ENCODE measurements at regions not wholly inside any gene's neighbourhood (a gene's known extent, or its start where the extent isn't known, plus 50 kb on each side); places are given as distances from the start of the nearest gene placed in this dataset.

DNA sequence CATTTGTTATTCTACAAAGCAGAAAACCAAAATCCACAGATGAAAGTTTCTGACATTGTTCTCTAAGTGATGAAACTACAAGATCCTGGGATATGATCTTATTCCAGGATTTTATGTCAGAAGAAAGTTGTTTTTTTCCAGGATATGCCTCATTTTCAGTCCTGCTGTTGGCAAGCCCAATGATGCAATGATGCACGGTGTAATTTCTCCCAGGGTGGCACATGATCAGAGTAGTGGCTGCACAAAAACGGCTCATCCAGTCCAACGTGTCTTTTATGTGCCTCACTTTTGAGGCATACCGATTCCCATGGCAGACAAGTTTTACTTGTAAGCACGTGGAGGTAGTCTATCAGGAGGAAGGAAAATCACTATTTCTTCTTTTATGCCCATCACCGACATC is 302.3 kb upstream of the JAG1 start:
- TF ChIP-seq, protein P1, sequence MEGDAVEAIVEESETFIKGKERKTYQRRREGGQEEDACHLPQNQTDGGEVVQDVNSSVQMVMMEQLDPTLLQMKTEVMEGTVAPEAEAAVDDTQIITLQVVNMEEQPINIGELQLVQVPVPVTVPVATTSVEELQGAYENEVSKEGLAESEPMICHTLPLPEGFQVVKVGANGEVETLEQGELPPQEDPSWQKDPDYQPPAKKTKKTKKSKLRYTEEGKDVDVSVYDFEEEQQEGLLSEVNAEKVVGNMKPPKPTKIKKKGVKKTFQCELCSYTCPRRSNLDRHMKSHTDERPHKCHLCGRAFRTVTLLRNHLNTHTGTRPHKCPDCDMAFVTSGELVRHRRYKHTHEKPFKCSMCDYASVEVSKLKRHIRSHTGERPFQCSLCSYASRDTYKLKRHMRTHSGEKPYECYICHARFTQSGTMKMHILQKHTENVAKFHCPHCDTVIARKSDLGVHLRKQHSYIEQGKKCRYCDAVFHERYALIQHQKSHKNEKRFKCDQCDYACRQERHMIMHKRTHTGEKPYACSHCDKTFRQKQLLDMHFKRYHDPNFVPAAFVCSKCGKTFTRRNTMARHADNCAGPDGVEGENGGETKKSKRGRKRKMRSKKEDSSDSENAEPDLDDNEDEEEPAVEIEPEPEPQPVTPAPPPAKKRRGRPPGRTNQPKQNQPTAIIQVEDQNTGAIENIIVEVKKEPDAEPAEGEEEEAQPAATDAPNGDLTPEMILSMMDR (IDR thresholded peaks at IDR 0.05; ENCODE audit: control insufficient read depth, insufficient read depth, low read depth, low read length, missing control alignments) = no peak
- H3K4me3 ChIP-seq (ENCODE audit: control insufficient read depth, low read depth, low read length) = no peak overlapping the region
- DNase-seq (ENCODE audit: low read depth) = no peak

DNA sequence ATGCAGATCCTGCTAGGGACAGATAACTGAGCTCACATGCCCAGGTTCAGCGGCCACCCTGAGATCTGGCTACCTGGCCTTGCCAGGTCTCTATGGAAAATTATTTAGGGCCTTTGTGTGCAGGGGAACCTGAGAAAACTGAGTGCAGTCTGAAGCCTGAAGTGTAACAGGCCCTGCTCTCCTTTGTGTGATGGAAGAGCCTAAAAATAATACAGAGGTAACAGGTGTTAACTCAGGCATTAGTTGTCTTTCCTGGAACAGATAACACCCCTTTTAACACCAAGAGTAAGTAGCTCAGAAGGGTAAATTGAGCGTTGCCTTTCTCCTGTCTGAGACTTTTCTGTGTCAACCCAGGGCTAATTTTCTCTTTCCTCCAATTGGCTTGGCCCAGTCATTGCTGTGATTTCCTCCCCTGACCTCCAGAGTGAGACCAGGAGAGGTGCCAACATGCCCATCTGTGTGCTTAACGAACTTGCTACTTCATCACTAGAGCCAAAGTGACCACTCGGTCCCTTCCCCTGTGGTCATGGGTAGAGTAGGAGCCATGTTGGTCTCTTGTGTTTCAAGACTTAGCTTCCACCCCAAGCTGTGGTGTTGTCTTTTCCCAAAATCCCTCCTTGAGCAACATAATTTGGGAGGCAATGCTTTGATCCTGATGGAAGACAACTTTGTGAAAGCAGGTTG is 304.4 kb upstream of the JAG1 start:
- no peak for DNase-seq (ENCODE audit: low read depth)
- H3K4me3 ChIP-seq (ENCODE audit: control insufficient read depth, low read depth, low read length) = no peak overlapping the region
- TF ChIP-seq, protein P1 (IDR thresholded peaks at IDR 0.05; ENCODE audit: control insufficient read depth, insufficient read depth, low read depth, low read length, missing control alignments) = no peak

DNA sequence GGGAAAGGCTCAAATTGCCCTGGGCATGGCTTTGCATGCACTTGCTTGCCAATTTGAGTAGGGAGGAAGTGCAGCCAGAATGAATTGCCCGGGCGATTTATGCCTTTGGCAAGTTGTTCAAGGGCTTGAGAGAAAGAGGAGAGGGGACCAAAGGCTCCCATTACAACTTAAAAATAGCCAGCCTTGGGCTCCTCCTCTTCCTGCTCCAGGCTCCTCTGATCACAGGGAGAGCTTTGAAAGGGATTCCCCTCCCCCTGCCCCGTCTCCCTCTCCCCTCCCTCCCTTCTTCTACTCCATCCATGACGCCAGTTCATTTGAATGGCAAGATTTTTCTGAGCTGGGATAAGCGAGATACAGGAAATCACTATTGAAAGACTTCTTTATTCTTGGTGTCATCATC is 304.9 kb upstream of the JAG1 start:
- H3K4me3 ChIP-seq (ENCODE audit: control insufficient read depth, low read depth, low read length) = no peak overlapping the region
- DNase-seq (ENCODE audit: low read depth) = no peak
- TF ChIP-seq, protein P1 (IDR thresholded peaks at IDR 0.05; ENCODE audit: control insufficient read depth, insufficient read depth, low read depth, low read length, missing control alignments) = no peak

DNA sequence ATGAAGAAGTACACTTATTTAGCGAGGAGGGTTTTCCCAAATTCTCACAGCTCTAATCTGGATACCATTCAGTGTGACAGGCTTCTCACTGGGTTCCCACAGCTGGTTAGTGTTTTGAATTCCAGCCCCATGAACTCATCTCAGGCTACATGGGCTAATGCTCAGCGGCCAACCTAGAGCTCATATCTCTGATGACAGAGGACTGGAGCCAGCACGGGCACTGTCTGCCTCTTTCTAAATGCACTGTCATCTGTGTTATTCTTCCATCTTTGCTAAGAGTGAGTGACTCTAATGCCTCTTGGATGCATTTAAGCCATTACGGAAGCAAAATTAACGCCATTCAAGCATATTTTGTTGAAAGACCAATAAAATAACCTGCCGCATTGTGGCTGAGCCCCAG is 308.9 kb upstream of the JAG1 start:
- DNase-seq (ENCODE audit: low read depth) = peak; percentile 64
- no peak overlapping the region for H3K4me3 ChIP-seq (ENCODE audit: control insufficient read depth, low read depth, low read length)
- TF ChIP-seq, protein P1 (IDR thresholded peaks at IDR 0.05; ENCODE audit: control insufficient read depth, insufficient read depth, low read depth, low read length, missing control alignments) = no peak

DNA sequence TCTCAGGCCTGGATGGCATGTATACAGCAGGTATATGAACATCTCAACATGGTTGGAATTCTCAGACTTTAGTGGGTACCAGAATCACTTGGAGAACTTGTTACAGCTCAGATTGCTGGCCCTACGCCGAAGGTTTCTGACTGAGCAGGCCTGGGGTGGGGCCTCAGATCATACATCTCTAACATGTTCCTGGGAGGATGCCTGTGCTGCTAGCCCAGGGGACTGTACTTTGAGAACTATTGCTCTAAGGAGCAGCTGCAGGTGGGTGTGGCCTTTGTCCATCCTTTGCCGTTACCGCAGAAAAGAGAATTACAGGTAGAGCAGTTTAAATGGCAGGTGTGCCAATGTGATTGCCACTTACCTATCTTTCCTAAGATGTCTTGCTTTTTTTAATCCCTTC is 310.5 kb upstream of the JAG1 start:
- no peak overlapping the region for H3K4me3 ChIP-seq (ENCODE audit: control insufficient read depth, low read depth, low read length)
- DNase-seq (ENCODE audit: low read depth) = no peak
- TF ChIP-seq, protein P1 (IDR thresholded peaks at IDR 0.05; ENCODE audit: control insufficient read depth, insufficient read depth, low read depth, low read length, missing control alignments) = no peak

DNA sequence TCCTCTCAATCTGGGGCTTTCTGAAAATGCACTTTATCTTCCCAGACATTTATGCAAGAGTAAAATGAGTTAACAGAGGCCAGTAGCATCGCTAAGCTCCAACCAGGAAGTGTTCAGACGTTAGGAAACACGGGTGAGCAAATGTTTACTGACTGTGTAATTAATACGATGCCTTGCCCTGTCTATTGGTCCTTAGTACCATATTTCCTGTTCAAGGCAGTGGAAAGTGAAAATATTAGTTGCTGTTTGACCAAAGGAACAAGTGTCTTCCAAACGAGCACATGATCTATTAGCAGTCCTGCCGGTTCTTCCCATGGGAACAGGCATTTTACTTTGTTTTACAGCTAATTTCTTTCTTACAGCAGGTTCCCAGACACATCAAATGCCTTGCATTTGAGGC is 311.1 kb upstream of the JAG1 start:
- no peak for DNase-seq (ENCODE audit: low read depth)
- TF ChIP-seq, protein P1 (IDR thresholded peaks at IDR 0.05; ENCODE audit: control insufficient read depth, insufficient read depth, low read depth, low read length, missing control alignments) = no peak
- no peak overlapping the region for H3K4me3 ChIP-seq (ENCODE audit: control insufficient read depth, low read depth, low read length)

Measured in AG09309 (cell line).